Fibroblast of the conjunctiva (primary cell): ENCODE measurements at regions not wholly inside any gene's neighbourhood (a gene's known extent, or its start where the extent isn't known, plus 50 kb on each side); places are given as distances from the start of the nearest gene placed in this dataset.

Experiments
- DNase-seq: peaks from one replicate; pipeline ENCODE4 v3.0.0-alpha.2; 2010; ENCODE audit warnings: low read depth

GRCh38 chr3:8201886-8202285 lies 299.7 kb upstream of the LMCD1 start:
- DNase-seq, result peak; percentile 47

- no peak for DNase-seq
Measured at GRCh38 chr3:8204331-8204730, 297.3 kb upstream of the LMCD1 start.

- peak; percentile 63 for DNase-seq
Measured at GRCh38 chr3:8204853-8205650, 296.6 kb upstream of the LMCD1 start.

GRCh38 chr3:8205881-8206280 lies 295.7 kb upstream of the LMCD1 start:
- no peak for DNase-seq

GRCh38 chr3:8206971-8207617 lies 294.5 kb upstream of the LMCD1 start:
- DNase-seq, result no peak

- DNase-seq, result peak; percentile 41
Measured at GRCh38 chr3:8210882-8211341, 290.7 kb upstream of the LMCD1 start.

GRCh38 chr3:8212794-8213193 lies 288.8 kb upstream of the LMCD1 start:
- no peak for DNase-seq

GRCh38 chr3:8213286-8213685 lies 288.3 kb upstream of the LMCD1 start:
- DNase-seq, result no peak

GRCh38 chr3:8215821-8216220 lies 285.8 kb upstream of the LMCD1 start:
- no peak for DNase-seq

GRCh38 chr3:8218353-8218940 lies 283.2 kb upstream of the LMCD1 start:
- DNase-seq, result no peak

GRCh38 chr3:8220291-8220690 lies 281.3 kb upstream of the LMCD1 start:
- no peak for DNase-seq

GRCh38 chr3:8223766-8224165 lies 277.9 kb upstream of the LMCD1 start:
- no peak for DNase-seq

- DNase-seq, result no peak
Measured at GRCh38 chr3:8224941-8225340, 276.7 kb upstream of the LMCD1 start.

GRCh38 chr3:8233938-8234337 lies 267.7 kb upstream of the LMCD1 start:
- DNase-seq, result no peak

- no peak for DNase-seq
Measured at GRCh38 chr3:8236264-8236663, 265.4 kb upstream of the LMCD1 start.

- no peak for DNase-seq
Measured at GRCh38 chr3:8237893-8238292, 263.7 kb upstream of the LMCD1 start.

- no peak for DNase-seq
Measured at GRCh38 chr3:8238432-8238831, 263.2 kb upstream of the LMCD1 start.

GRCh38 chr3:8239095-8239494 lies 262.5 kb upstream of the LMCD1 start:
- DNase-seq, result no peak

GRCh38 chr3:8239718-8240695 lies 261.6 kb upstream of the LMCD1 start:
- peak; percentile 63 for DNase-seq

GRCh38 chr3:8246070-8246469 lies 255.6 kb upstream of the LMCD1 start:
- DNase-seq, result no peak

- no peak for DNase-seq
Measured at GRCh38 chr3:8253201-8253600, 248.4 kb upstream of the LMCD1 start.

- DNase-seq, result no peak
Measured at GRCh38 chr3:8254489-8254888, 247.1 kb upstream of the LMCD1 start.
